OCI-LY3 (cell line): ENCODE measurements at regions not wholly inside any gene's neighbourhood (a gene's known extent, or its start where the extent isn't known, plus 50 kb on each side); places are given as distances from the start of the nearest gene placed in this dataset.

Experiments used
- CTCF ChIP-seq: fragments of 200-600, 300-600 bp; sonication (generic); IDR thresholded peaks from 2 replicates; pipeline ENCODE4 v1.5.1; 2014; ENCODE audit warnings: antibody characterized with exemption, low read length, low read depth
- EZH2phosphoT487 ChIP-seq: fragments of 200-600 bp; shearing (Covaris generic); IDR thresholded peaks from 2 replicates; pipeline ENCODE4 v1.6.1; 2018; ENCODE audit warnings: antibody characterized with exemption, mixed run types, low read depth

GRCh38 chr5:32523625-32524024 is 61.7 kb upstream of the SUB1 start:
- no peak for TF ChIP-seq EZH2phosphoT487
- no peak for TF ChIP-seq CTCF
